ENCODE measurements at regions not wholly inside any gene's neighbourhood (a gene's known extent, or its start where the extent isn't known, plus 50 kb on each side); places are given as distances from the start of the nearest gene placed in this dataset.

- TF ChIP-seq BHLHE40 (IDR thresholded peaks at IDR 0.05; ENCODE audit: borderline replicate concordance): no peak
- no peak for TF ChIP-seq TARDBP (IDR thresholded peaks at IDR 0.05)
- TF ChIP-seq PKNOX1 (IDR thresholded peaks at IDR 0.05): no peak
- TF ChIP-seq FOXA1 (IDR thresholded peaks at IDR 0.05): no peak
Observed at GRCh38 chr6:45772051-45772450, 243.6 kb downstream of the CLIC5 start.
